ENCODE measurements at regions not wholly inside any gene's neighbourhood (a gene's known extent, or its start where the extent isn't known, plus 50 kb on each side); places are given as distances from the start of the nearest gene placed in this dataset.

DNA sequence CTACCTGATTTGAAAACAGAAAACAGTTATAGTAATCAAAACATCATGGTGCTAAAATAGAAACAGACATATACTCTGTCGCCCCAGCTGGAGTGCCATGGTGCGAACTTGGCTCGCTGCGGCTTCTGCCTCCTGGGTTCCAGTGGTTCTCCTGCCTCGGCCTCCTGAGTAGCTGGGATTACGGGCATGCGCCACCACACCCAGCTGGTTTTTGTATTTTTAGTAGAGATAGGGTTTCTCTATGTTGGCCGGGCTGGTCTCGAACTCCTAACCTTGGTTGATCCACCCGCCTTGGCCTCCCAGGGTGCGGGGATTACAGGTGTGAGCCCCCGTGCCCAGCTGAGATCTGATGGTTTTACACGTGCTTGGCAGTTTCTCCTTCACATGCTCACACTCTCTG, 495.9 kb downstream of the ANXA1 start:
- Histone ChIP-seq H3K4me3 (replicated peaks in 1 of 3; ENCODE audit: insufficient read depth in 1 of 3, low read depth in 1 of 3, low read length in 3 of 3) (no peak overlapping the region), H2AFZ (ENCODE audit: low read depth, low read length) (no peak overlapping the region), H3K27me3 (ENCODE audit: control insufficient read depth in 2 of 2, insufficient read depth in 2 of 2, low read length in 2 of 2) (no peaks in the 10 kb centered on the region), H3K27ac (ENCODE audit: insufficient read depth, low read depth, low read length) (no peak overlapping the region), H3K36me3 (ENCODE audit: control insufficient read depth in 2 of 2, extremely low read depth in 1 of 2, insufficient read depth in 2 of 2, low read length in 2 of 2) (no peaks in the 10 kb centered on the region), H3K4me1 (ENCODE audit: control insufficient read depth, extremely low read depth, insufficient read depth, low read length) (no peaks in the 10 kb centered on the region), H3K9me1 (replicated peaks; ENCODE audit: control insufficient read depth, extremely low read depth, insufficient read depth, low read length) (no peaks in the 10 kb centered on the region), H3K9ac (replicated peaks; ENCODE audit: extremely low read depth, insufficient read depth, low read length) (no peak overlapping the region), H4K20me1 (replicated peaks; ENCODE audit: control insufficient read depth, extremely low read depth, insufficient read depth, low read length) (no peaks in the 10 kb centered on the region), H3K9me3 (replicated peaks; ENCODE audit: control insufficient read depth, insufficient read depth, low read length) (no peaks in the 10 kb centered on the region), H3K79me2 (ENCODE audit: control insufficient read depth, insufficient read depth, low read length) (no peaks in the 10 kb centered on the region), H3K4me2 (ENCODE audit: insufficient read depth, low read length) (no peak overlapping the region)
- intact Hi-C loops (cut with micrococcal nuclease) (no loop called here), dilution Hi-C loops (cut with MboI; ENCODE audit: extremely low pct_ligation_motif_present, low sequenced_read_pairs) (no loop called here)
- TF ChIP-seq, protein P1, sequence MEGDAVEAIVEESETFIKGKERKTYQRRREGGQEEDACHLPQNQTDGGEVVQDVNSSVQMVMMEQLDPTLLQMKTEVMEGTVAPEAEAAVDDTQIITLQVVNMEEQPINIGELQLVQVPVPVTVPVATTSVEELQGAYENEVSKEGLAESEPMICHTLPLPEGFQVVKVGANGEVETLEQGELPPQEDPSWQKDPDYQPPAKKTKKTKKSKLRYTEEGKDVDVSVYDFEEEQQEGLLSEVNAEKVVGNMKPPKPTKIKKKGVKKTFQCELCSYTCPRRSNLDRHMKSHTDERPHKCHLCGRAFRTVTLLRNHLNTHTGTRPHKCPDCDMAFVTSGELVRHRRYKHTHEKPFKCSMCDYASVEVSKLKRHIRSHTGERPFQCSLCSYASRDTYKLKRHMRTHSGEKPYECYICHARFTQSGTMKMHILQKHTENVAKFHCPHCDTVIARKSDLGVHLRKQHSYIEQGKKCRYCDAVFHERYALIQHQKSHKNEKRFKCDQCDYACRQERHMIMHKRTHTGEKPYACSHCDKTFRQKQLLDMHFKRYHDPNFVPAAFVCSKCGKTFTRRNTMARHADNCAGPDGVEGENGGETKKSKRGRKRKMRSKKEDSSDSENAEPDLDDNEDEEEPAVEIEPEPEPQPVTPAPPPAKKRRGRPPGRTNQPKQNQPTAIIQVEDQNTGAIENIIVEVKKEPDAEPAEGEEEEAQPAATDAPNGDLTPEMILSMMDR (IDR thresholded peaks at IDR 0.05; ENCODE audit: extremely low read depth in 1 of 2, insufficient read depth in 1 of 2, low read depth in 1 of 2, low read length in 2 of 2), result no peak
- TF ChIP-seq JUN (IDR thresholded peaks at IDR 0.05; ENCODE audit: borderline replicate concordance, insufficient read depth, insufficient read length, low read depth) (no peak), POLR2A (IDR thresholded peaks at IDR 0.05; ENCODE audit: low read depth, low read length) (no peak), POLR2AphosphoS5 (IDR thresholded peaks at IDR 0.05; ENCODE audit: insufficient read depth, low read depth, low read length) (no peak), GATA2 (IDR thresholded peaks at IDR 0.05; ENCODE audit: insufficient read depth, insufficient read length, low read depth, low read length) (no peak), MYC (IDR thresholded peaks at IDR 0.05; ENCODE audit: low read depth, low read length) (no peak), FOS (IDR thresholded peaks at IDR 0.05; ENCODE audit: borderline replicate concordance, insufficient read depth, low read length) (no peak), EZH2 (IDR thresholded peaks at IDR 0.05; ENCODE audit: borderline replicate concordance, low read depth, low read length, severe bottlenecking) (no peak)
- TF ChIP-seq, protein P2, sequence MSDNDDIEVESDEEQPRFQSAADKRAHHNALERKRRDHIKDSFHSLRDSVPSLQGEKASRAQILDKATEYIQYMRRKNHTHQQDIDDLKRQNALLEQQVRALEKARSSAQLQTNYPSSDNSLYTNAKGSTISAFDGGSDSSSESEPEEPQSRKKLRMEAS (IDR thresholded peaks at IDR 0.05; ENCODE audit: insufficient read depth, insufficient read length), result no peak
- ChIA-PET CTCF (no interaction called here), POLR2A (no interaction called here)
- no TSS peak for BruUV-seq (replicated peaks)
- no peak for FAIRE-seq
- no peak for DNase-seq (ENCODE audit: low read depth, low spot score)

Measured in endothelial cell of umbilical vein (primary cell).